Activated CD8-positive, alpha-beta T cell treated with anti-CD3 and anti-CD28 coated beads for 36 hours (primary cell): ENCODE measurements at regions not wholly inside any gene's neighbourhood (a gene's known extent, or its start where the extent isn't known, plus 50 kb on each side); places are given as distances from the start of the nearest gene placed in this dataset.

Experiments
- ATAC-seq: fragments of 200-7000 bp; cut with Tn5 transposase; one replicate; pipeline ENCODE4 v1.10.0; 2021; ENCODE audit warnings: mild to moderate bottlenecking, moderate library complexity
- CTCF ChIA-PET: fragments of 350-600 bp; sonication (Branson Sonifier 250); formaldehyde crosslinking; loops from one replicate; lab custom pipeline; 2021; ENCODE audit warnings: antibody characterized with exemption; lab: Charles Lee
- POLR2A ChIA-PET: fragments of 350-600 bp; sonication (Branson Sonifier 250); formaldehyde crosslinking; loops from one replicate; lab custom pipeline; 2021; ENCODE audit warnings: antibody characterized with exemption; lab: Charles Lee
- DNase-seq: peaks from one replicate; pipeline ENCODE4 v3.0.0-alpha.2; 2020
- H3K27ac Mint-ChIP-seq: one replicate; pipeline ENCODE4 v1.8.0; 2021; ENCODE audit warnings: mild to moderate bottlenecking, mixed read lengths
- H3K27me3 Mint-ChIP-seq: one replicate; pipeline ENCODE4 v1.8.0; 2021; ENCODE audit warnings: mixed read lengths
- H3K36me3 Mint-ChIP-seq: one replicate; pipeline ENCODE4 v1.8.0; 2021; ENCODE audit warnings: low read depth, mixed read lengths
- H3K4me1 Mint-ChIP-seq: one replicate; pipeline ENCODE4 v1.8.0; 2021; ENCODE audit warnings: low read depth, mixed read lengths
- H3K4me3 Mint-ChIP-seq: one replicate; pipeline ENCODE4 v1.8.0; 2021; ENCODE audit warnings: mild to moderate bottlenecking, moderate library complexity, mixed read lengths
- H3K9me3 Mint-ChIP-seq: one replicate; pipeline ENCODE4 v1.8.0; 2021; ENCODE audit warnings: mixed read lengths
- CTCF ChIP-seq: fragments of 200-600 bp; IDR thresholded peaks from one replicate; pipeline ENCODE4 v1.8.0; 2022; ENCODE audit warnings: antibody characterized with exemption, mild to moderate bottlenecking
- intact Hi-C: fragments of 100-400 bp; cut with micrococcal nuclease; formaldehyde crosslinking; loops from one replicate; pipeline ENCODE4 v1.10.0; 2022

DNA sequence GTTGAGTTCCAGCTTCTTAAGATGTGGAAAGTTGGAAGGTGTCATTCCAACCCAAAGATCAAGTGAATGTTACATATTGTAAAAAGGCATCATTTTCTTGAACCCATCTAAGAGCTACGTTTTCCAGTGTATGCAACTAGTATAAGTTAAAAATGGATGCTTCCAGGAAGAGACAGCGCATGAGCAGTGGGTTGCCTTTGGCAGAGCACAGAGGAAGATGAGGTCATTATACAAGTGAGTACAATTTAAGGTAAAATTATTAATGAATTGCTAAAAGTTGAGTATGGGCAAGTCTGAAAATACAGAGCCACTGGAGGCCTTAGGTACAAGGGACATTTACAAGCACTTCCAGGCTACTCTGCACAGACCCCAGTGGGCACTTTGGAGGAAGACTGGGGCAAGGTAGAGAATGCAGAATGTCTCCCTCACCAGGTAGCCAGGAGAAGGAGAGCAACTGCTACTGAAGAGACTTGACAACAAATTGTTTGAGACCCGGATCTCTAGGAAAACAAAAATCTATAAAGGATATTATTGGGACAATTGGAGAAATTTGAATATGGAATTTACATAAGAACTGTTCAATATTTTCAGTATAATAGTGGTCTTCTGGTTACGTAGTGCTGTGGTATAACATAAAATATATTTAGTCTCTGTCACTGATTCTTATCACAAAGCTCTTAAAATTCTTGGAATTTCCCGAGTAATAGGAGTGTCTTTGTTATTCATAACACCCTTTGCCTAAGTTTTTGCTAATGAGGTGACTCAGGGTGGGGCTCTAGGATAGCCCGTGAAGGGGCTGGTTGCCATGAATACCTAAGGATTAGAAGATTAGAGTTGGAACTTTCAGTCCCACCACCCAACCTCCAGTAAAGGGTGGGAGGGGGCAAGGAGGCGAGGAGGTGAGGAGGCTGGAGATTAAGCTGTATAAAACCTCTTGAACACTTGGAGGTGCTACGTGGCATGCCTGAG lies 129.9 kb upstream of the FER start:
- POLR2A ChIA-PET: no interaction called here
- no peak for TF ChIP-seq CTCF
- ATAC-seq: no peak
- Mint-ChIP-seq H3K9me3 (peaks cover 5% of the 10 kb centered on the region), H3K4me3 (no peak overlapping the region), H3K36me3 (no peaks in the 10 kb centered on the region), H3K27me3 (peaks cover 7% of the 10 kb centered on the region), H3K4me1 (no peaks in the 10 kb centered on the region), H3K27ac (no peak overlapping the region)
- intact Hi-C loops: no loop called here
- CTCF ChIA-PET: no interaction called here
- no peak for DNase-seq

GRCh38 chr5:108615216-108615615 lies 132.5 kb upstream of the FER start:
- DNase-seq (no peak), ATAC-seq (no peak)
- Mint-ChIP-seq H3K4me3 (no peak overlapping the region), H3K27me3 (peaks cover 5% of the 10 kb centered on the region), H3K36me3 (no peaks in the 10 kb centered on the region), H3K4me1 (no peaks in the 10 kb centered on the region), H3K27ac (no peak overlapping the region), H3K9me3 (peaks cover 8% of the 10 kb centered on the region)
- no peak for TF ChIP-seq CTCF
- ChIA-PET POLR2A (no interaction called here), CTCF (no interaction called here)
- intact Hi-C loops: no loop called here

DNA sequence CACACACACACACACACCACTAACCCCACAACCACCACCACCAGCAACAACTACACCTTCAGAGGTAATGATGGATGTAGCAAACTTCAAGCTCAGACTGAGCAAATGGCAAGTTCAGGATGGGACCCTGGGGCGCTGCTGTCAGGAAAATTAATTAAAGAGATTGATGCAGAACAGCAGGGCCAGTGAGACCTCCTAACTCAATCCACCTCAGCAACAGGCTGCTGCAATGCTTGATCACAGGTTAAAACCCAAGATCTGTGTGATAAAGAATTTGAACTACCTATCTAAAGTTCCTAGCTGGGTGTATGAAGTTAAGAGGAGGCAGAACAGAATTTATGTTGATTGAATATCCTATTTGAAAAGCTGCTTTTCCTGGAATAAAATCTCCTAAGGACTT lies 140.3 kb upstream of the FER start:
- peaks cover 2% of the 10 kb centered on the region for H3K27me3 Mint-ChIP-seq
- ChIA-PET CTCF (no interaction called here), POLR2A (no interaction called here)
- intact Hi-C loops: no loop called here
- ATAC-seq: no peak
- peaks cover 2% of the 10 kb centered on the region for H3K4me1 Mint-ChIP-seq
- no peak for DNase-seq
- no peaks in the 10 kb centered on the region for H3K36me3 Mint-ChIP-seq
- no peak overlapping the region for H3K4me3 Mint-ChIP-seq
- TF ChIP-seq CTCF: no peak
- H3K27ac Mint-ChIP-seq: no peak overlapping the region
- H3K9me3 Mint-ChIP-seq: peaks cover 3% of the 10 kb centered on the region

- ChIA-PET CTCF (no interaction called here), POLR2A (no interaction called here)
- no peak for TF ChIP-seq CTCF
- H3K27me3 Mint-ChIP-seq: peaks cover 2% of the 10 kb centered on the region
- ATAC-seq (no peak), DNase-seq (no peak)
- H3K27ac Mint-ChIP-seq: no peak overlapping the region
- no peak overlapping the region for H3K4me3 Mint-ChIP-seq
- H3K9me3 Mint-ChIP-seq: no peaks in the 10 kb centered on the region
- intact Hi-C loops: no loop called here
- no peaks in the 10 kb centered on the region for H3K36me3 Mint-ChIP-seq
- peaks cover 2% of the 10 kb centered on the region for H3K4me1 Mint-ChIP-seq
Observed at GRCh38 chr5:108606185-108606584, 141.5 kb upstream of the FER start.

DNA sequence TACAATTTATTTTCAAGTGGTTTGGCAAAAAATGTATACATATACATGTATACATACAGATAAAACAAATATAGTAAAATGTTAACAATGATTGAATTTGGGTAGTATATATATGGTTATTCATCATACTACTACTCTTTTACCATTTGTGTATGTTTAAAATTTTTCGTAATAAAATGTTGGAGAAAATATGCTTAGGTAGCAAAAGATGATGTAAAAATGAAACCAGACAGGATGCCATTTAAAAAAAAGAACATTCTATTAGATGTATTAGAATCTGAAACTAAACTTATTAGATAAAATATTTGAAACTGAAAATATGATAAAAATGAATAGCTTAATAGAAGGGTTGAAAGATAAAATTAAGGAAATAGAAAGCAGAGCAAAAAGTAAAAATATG lies 144.9 kb upstream of the FER start:
- Mint-ChIP-seq H3K9me3 (no peaks in the 10 kb centered on the region), H3K27me3 (peaks cover 8% of the 10 kb centered on the region), H3K4me1 (peaks cover 2% of the 10 kb centered on the region), H3K4me3 (no peak overlapping the region), H3K36me3 (no peaks in the 10 kb centered on the region), H3K27ac (no peak overlapping the region)
- intact Hi-C loops: no loop called here
- ATAC-seq: no peak
- POLR2A ChIA-PET: no interaction called here
- DNase-seq: no peak
- CTCF ChIA-PET: no interaction called here
- no peak for TF ChIP-seq CTCF
